Effector memory CD4-positive, alpha-beta T cell (primary cell): ENCODE measurements at regions not wholly inside any gene's neighbourhood (a gene's known extent, or its start where the extent isn't known, plus 50 kb on each side); places are given as distances from the start of the nearest gene placed in this dataset.
"Not testable (repeated sequence)": the region's sequence is repeated elsewhere in the genome, so short reads cannot be mapped to it uniquely, and the experiment has no call there.

Experiments
- DNase-seq, 3 donors: peaks; one replicate each; pipeline ENCODE4 v3.0.0-alpha.2; 2020
- H3K27ac ChIP-seq: 2 replicates; pipeline ENCODE4 v1.7.0; 2013; ENCODE audit warnings: mild to moderate bottlenecking, low read length, moderate library complexity; ENCODE audit not compliant: insufficient read depth, poor library complexity, severe bottlenecking
- H3K27me3 ChIP-seq: replicated peaks from 2 replicates; pipeline ENCODE4 v1.7.0; 2013; ENCODE audit warnings: mild to moderate bottlenecking, low read length; ENCODE audit not compliant: insufficient read depth, control insufficient read depth, poor library complexity, severe bottlenecking
- H3K36me3 ChIP-seq: 2 replicates; pipeline ENCODE4 v1.7.0; 2013; ENCODE audit warnings: mild to moderate bottlenecking, low read length, moderate library complexity; ENCODE audit not compliant: control insufficient read depth, insufficient read depth
- H3K4me1 ChIP-seq: 2 replicates; pipeline ENCODE4 v1.7.0; 2013; ENCODE audit warnings: low read length, mild to moderate bottlenecking; ENCODE audit not compliant: control insufficient read depth, insufficient read depth, poor library complexity, severe bottlenecking
- H3K4me3 ChIP-seq: 2 replicates; pipeline ENCODE4 v1.7.0; 2013; ENCODE audit warnings: low read length, low read depth, mild to moderate bottlenecking; ENCODE audit not compliant: insufficient read depth, poor library complexity, severe bottlenecking
- H3K9me3 ChIP-seq: 2 replicates; pipeline ENCODE4 v1.7.0; 2013; ENCODE audit warnings: mild to moderate bottlenecking, low read length, moderate library complexity; ENCODE audit not compliant: control insufficient read depth

- Histone ChIP-seq H3K9me3 (no peaks in the 10 kb centered on the region), H3K4me3 (no peak overlapping the region), H3K4me1 (no peaks in the 10 kb centered on the region), H3K36me3 (no peaks in the 10 kb centered on the region), H3K27me3 (no peaks in the 10 kb centered on the region), H3K27ac (no peak overlapping the region)
- DNase-seq, result no peak
Observed at GRCh38 chr2:2727876-2728511, 396.9 kb upstream of the MYT1L start.

DNA sequence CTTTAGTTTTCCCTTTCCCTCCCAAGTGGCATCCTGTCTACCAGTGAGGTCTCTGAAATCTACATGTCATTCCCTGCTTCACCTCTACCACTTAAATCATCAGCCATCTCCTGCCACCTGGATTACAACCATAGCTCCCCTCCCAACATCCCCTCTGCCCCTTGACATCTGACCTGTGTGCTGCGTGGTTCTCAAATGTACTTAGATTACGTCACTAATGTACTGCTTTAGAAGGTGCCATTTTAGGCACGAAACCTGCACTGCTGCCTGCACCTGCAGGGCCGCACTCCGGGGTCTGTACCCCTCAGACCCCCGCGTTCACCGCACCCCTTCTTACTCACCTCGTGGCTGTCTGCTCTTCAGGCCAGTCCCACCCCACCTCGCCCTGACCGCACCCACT lies 395.1 kb upstream of the MYT1L start:
- Histone ChIP-seq H3K9me3 (no peaks in the 10 kb centered on the region), H3K4me1 (no peaks in the 10 kb centered on the region), H3K36me3 (no peaks in the 10 kb centered on the region), H3K27me3 (no peaks in the 10 kb centered on the region), H3K27ac (no peak overlapping the region), H3K4me3 (no peak overlapping the region)
- DNase-seq, result no peak

GRCh38 chr2:2723064-2723463 lies 392.0 kb upstream of the MYT1L start:
- H3K27me3 ChIP-seq, result no peaks in the 10 kb centered on the region
- no peaks in the 10 kb centered on the region for H3K4me1 ChIP-seq
- DNase-seq, result no peak
- no peak overlapping the region for H3K27ac ChIP-seq
- H3K4me3 ChIP-seq, result no peak overlapping the region
- no peaks in the 10 kb centered on the region for H3K36me3 ChIP-seq
- no peaks in the 10 kb centered on the region for H3K9me3 ChIP-seq

DNA sequence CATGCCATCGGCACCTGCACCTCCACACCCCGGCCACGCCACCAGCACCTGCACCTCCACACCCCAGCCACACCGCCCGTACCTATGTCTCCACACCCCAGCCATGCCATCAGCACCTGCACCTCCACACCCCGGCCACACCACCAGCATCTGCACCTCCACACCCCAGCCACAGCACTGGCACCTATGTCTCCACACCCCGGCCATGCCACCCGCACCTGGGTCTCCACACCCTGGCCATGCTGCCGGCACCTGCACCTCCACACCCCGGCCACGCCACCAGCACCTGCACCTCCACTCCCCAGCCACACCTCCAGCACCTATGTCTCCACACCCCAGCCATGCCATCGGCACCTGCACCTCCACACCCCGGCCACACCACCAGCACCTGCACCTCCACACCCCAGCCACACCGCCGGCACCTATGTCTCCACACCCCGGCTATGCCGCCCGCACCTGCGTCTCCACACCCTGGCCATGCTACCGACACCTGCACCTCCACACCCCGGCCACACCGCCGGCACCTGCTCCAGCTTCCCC lies 390.3 kb upstream of the MYT1L start:
- no peaks in the 10 kb centered on the region for H3K4me1 ChIP-seq
- no peaks in the 10 kb centered on the region for H3K9me3 ChIP-seq
- H3K36me3 ChIP-seq, result no peaks in the 10 kb centered on the region
- no peak overlapping the region for H3K4me3 ChIP-seq
- no peaks in the 10 kb centered on the region for H3K27me3 ChIP-seq
- H3K27ac ChIP-seq, result no peak overlapping the region
- DNase-seq, result no peak

DNA sequence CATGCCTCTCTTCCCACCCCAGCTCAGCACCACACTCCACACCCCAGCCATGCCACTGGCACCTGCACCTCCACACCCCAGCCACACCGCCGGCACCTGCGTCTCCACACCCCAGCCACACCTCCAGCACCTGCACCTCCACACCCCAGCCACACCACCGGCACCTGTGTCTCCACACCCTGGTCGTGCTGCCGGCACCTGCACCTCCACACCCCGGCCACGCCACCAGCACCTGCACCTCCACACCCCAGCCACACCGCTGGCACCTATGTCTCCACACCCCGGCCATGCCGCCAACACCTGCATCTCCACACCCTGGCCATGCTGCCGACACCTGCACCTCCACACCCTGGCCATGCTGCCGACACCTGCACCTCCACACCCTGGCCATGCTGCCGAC lies 389.7 kb upstream of the MYT1L start:
- H3K27me3 ChIP-seq, DNase-seq, H3K4me1 ChIP-seq, H3K36me3 ChIP-seq, H3K9me3 ChIP-seq, H3K4me3 ChIP-seq, H3K27ac ChIP-seq: not testable (repeated sequence)

DNA sequence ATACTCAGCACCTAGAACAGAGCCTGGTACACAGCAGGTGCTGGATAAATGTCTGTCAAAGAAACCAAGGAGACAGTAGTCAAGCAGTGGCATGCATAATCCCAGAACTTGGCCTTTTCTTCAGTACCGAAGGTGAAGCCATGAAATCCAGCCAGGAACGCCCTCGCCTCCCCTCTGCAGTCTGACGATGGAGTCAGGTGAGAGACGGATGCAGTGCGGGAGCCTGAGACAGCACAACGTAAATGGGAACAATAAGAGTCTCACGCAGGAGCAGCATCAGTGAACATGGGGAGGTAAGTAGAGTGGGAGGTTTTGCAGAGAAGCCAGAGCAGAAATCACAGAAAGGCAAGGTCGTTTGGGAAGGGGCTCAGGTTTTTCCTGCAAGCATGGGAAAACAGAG lies 389.3 kb upstream of the MYT1L start:
- Histone ChIP-seq H3K27me3 (no peaks in the 10 kb centered on the region), H3K27ac (no peak overlapping the region), H3K36me3 (no peaks in the 10 kb centered on the region), H3K4me3 (no peak overlapping the region), H3K9me3 (no peaks in the 10 kb centered on the region), H3K4me1 (no peaks in the 10 kb centered on the region)
- DNase-seq, result no peak

GRCh38 chr2:2719781-2720180 lies 388.7 kb upstream of the MYT1L start:
- no peaks in the 10 kb centered on the region for H3K36me3 ChIP-seq
- no peaks in the 10 kb centered on the region for H3K27me3 ChIP-seq
- DNase-seq, result no peak
- no peak overlapping the region for H3K27ac ChIP-seq
- H3K9me3 ChIP-seq, result no peaks in the 10 kb centered on the region
- H3K4me1 ChIP-seq, result no peaks in the 10 kb centered on the region
- no peak overlapping the region for H3K4me3 ChIP-seq

GRCh38 chr2:2719015-2719414 lies 387.9 kb upstream of the MYT1L start:
- no peaks in the 10 kb centered on the region for H3K36me3 ChIP-seq
- no peak overlapping the region for H3K4me3 ChIP-seq
- no peak overlapping the region for H3K27ac ChIP-seq
- no peaks in the 10 kb centered on the region for H3K27me3 ChIP-seq
- H3K4me1 ChIP-seq, result no peaks in the 10 kb centered on the region
- DNase-seq, result no peak
- H3K9me3 ChIP-seq, result no peaks in the 10 kb centered on the region

GRCh38 chr2:2717406-2717805 lies 386.3 kb upstream of the MYT1L start:
- Histone ChIP-seq H3K4me3 (no peak overlapping the region), H3K27ac (no peak overlapping the region), H3K4me1 (no peaks in the 10 kb centered on the region), H3K9me3 (no peaks in the 10 kb centered on the region), H3K27me3 (no peaks in the 10 kb centered on the region), H3K36me3 (no peaks in the 10 kb centered on the region)
- no peak for DNase-seq

- no peak for DNase-seq
- no peaks in the 10 kb centered on the region for H3K36me3 ChIP-seq
- no peaks in the 10 kb centered on the region for H3K4me1 ChIP-seq
- H3K9me3 ChIP-seq, result no peaks in the 10 kb centered on the region
- H3K27ac ChIP-seq, result no peak overlapping the region
- no peaks in the 10 kb centered on the region for H3K27me3 ChIP-seq
- no peak overlapping the region for H3K4me3 ChIP-seq
Observed at GRCh38 chr2:2716771-2717170, 385.7 kb upstream of the MYT1L start.
